ENCODE measurements at regions not wholly inside any gene's neighbourhood (a gene's known extent, or its start where the extent isn't known, plus 50 kb on each side); places are given as distances from the start of the nearest gene placed in this dataset.
"Not testable (repeated sequence)": the region's sequence is repeated elsewhere in the genome, so short reads cannot be mapped to it uniquely, and the experiment has no call there.

DNA sequence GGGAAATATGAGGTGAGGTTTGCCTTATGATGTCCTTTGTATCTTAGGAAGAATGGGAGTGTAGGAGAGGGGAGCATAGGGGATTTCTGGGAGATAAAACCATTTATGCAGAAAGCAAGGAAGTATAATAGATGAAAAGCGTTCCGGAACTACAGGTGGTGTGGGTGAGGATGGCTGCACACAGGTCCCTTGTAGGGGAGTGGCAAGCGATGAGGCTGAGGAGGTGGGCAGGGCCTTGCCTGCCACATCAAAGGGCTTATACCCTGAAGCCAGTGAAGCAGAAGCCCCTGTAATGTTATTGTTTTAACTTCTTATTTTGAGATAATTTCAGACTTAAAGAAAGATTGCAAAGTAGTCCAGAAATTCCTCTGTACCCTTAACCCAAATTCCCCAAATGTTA, 107.3 kb upstream of the IKBKE start:
- not testable (repeated sequence) for DNase-seq (ENCODE audit: low spot score)

GRCh38 chr1:206365271-206365670, 105.0 kb upstream of the IKBKE start:
- not testable (repeated sequence) for DNase-seq (ENCODE audit: low spot score)

DNA sequence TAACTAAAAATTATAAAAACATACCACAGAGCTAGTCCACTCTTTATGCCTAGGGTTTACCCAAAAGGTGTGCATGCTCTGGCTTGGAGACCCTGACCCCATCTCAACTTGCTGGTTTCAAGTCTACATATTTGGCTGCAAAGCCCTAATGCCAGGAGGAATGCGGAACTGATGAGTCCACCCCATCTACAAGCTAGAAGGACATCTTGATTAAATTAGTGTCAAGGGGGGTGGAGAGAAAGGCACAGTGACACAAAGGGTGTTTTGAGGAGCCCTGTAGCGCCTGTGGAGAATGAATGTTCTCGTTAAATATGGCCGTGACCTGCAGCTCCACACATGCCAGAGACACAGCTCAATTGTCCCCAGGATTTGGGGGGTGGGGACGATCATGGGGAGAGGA, 104.1 kb upstream of the IKBKE start:
- not testable (repeated sequence) for DNase-seq (ENCODE audit: low spot score)

GRCh38 chr1:206366772-206367171, 103.5 kb upstream of the IKBKE start:
- DNase-seq (ENCODE audit: low spot score), result not testable (repeated sequence)

- not testable (repeated sequence) for DNase-seq (ENCODE audit: low spot score)
Observed at GRCh38 chr1:206367955-206368622, 102.2 kb upstream of the IKBKE start.

DNA sequence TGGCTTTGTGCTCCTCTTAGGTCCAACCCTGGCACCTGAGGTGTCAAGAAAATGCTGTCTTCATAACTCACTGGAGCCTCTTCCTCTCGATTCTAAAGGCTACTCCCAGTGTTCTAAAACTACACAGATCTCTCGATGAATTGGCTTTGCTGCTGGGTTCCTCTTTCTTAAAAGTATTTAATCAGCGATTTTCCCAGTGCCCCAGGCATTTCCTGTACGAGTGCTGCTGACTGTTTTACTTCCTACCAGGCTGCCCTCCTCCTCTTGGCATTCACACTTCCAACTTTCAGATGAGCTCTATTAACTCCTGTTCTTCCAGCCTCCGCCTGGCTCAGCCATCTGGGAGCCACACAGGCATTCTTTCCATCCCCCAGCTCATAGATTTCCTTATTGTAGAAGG, 95.6 kb upstream of the IKBKE start:
- not testable (repeated sequence) for DNase-seq (ENCODE audit: low spot score)

- DNase-seq (ENCODE audit: low spot score), result not testable (repeated sequence)
Observed at GRCh38 chr1:206375552-206375951, 94.7 kb upstream of the IKBKE start.

DNA sequence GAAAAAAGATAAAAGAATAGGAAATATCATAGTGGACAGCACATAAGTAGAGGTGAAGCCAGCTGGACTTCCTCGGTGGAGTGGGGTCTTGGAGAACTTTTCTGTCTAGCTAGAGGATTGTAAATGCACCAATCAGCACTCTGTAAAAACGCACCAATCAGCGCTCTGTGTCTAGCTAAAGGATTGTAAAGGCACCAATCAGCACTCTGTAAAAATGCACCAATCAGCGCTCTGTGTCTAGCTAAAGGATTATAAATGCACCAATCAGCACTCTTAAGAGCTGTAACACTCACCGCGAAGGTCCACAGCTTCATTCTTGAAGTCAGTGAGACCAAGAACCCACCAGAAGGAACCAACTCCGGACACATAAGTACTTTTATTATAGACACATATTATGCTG, 91.8 kb upstream of the IKBKE start:
- DNase-seq (ENCODE audit: low spot score), result not testable (repeated sequence)

- DNase-seq (ENCODE audit: low spot score), result not testable (repeated sequence)
Observed at GRCh38 chr1:206379245-206379644, 91.0 kb upstream of the IKBKE start.

DNA sequence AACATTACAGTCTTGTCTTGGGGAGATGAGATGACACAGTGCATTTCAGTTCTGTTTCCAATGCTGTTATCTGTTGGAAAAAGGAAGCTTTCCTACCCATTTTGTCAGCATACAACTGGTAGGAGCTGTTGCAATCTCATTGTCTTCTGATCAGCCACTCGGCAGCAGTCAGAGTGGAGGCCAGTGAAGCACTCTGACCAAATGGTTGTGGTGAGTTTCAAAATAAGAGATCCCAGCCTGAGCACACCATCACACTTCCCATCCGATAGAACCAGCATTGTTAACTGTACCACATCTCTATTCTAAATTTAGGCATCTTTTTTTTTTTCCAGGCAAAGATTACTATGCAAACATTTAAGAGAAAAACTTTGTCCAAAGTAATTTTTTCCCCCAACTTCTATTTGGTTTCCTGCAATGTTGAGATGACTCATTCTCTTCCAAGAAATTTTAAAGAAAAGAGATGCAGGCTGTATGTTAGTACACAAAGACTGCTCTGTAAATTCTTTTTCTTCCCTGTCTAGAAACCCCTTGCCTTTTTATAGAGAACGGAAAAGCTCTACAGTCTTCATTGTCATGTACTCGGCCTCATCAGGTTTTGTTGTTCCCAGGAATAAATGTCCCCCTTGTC, 90.0 kb upstream of the IKBKE start:
- peak; percentile 6 for DNase-seq (ENCODE audit: low spot score)

GRCh38 chr1:206380791-206381610, 89.3 kb upstream of the IKBKE start:
- DNase-seq (ENCODE audit: low spot score), result peak; percentile 22

DNA sequence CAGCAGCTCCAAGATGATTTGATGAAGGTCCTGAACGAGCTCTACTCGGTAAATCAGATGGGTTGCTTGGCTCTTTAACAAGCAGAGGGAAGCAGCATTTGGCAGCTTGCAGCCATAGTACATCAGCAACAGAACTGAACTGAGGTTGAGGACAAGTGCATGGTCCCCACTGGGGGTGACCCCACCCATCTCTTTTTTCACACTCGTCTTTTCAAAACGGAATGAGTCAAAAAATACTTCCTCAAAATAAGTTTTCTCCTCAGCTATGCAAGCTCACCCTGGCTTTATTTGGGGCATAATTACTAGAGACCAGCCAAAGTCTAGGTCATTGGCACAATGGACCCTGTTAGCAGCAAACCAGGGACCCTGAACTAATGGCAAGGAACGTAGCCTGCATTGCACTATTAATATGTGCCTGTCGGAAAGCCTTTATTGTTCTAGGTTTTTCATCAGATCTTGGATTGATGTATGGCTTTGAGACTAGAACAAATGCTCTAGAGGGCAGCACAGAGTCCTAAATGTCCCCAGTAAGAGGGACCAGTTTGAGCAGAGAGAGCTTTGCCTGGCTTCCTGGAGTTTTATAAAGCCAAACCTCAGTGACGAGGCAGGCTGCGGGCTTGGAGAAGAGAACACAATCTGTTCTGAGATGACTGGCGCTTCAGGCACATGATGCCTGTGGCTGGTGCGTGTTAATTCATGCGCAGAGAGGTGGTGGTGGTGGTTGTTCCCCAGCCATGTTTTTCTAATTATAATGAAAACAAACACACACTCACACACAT, 86.1 kb upstream of the IKBKE start:
- peak; percentile 18 for DNase-seq (ENCODE audit: low spot score)

GRCh38 chr1:206384891-206385290, 85.4 kb upstream of the IKBKE start:
- not testable (repeated sequence) for DNase-seq (ENCODE audit: low spot score)

DNA sequence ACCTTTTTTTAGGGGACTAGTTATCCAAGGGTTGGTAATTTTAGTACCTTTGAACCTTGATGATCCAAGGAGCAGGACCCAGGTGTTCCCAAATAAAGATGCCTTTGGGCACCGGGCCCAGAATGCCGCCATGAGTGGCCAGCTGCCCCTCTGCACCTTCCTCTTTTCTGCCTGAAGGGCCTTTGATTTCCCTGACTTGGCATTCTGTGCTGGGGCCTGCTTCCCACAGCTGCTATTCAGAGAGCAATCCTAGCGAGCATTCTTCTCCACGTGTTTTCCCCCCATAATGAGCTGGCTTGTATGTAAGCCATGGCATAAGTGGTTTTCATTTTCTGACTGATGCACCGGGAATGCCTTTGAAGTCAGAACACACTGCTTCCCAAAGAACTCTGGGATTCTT, 82.6 kb upstream of the IKBKE start:
- not testable (repeated sequence) for DNase-seq (ENCODE audit: low spot score)

- DNase-seq (ENCODE audit: low spot score), result not testable (repeated sequence)
Observed at GRCh38 chr1:206391903-206392302, 78.4 kb upstream of the IKBKE start.

DNA sequence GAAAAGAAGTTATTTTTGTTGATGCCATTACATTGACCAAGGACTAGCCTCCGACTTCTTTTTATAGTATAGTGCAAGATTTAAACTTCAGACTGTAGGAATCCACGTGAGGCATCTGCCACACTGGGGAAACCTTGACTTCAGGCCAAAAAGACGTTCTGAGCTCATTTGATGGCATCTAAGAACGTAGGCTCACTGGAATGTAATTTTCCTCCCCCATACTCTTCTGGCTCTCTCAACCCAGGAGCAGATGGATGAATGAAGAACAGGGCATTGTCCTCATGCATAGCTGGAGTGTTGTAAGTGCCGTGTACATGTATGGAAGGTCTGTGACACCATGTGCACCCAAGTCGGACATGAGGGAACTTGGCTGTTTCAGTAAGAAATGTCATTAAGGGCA, 72.8 kb upstream of the IKBKE start:
- DNase-seq (ENCODE audit: low spot score), result not testable (repeated sequence)

DNA sequence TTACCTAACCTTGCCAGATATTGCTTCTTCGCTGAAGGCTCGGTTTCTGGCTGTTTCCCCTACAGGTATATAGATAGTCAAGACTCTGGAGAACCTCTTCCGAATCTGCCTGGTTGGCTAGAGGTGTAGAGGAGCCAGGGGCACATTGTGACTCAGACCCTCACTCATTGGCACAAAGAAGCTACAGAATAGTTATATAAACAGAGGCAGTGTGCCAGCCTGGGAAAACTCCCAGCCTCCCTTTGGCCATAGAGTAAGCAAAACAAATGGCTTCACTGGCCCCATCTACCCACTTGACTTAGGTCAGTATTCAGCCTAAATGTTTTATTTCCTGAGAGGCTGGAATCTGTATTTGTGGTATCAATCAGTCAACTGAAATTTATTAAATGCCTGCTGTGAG, 72.0 kb upstream of the IKBKE start:
- not testable (repeated sequence) for DNase-seq (ENCODE audit: low spot score)

- not testable (repeated sequence) for DNase-seq (ENCODE audit: low spot score)
Observed at GRCh38 chr1:206403612-206404307, 66.5 kb upstream of the IKBKE start.

- DNase-seq (ENCODE audit: low spot score), result not testable (repeated sequence)
Observed at GRCh38 chr1:206404309-206405027, 65.8 kb upstream of the IKBKE start.

DNA sequence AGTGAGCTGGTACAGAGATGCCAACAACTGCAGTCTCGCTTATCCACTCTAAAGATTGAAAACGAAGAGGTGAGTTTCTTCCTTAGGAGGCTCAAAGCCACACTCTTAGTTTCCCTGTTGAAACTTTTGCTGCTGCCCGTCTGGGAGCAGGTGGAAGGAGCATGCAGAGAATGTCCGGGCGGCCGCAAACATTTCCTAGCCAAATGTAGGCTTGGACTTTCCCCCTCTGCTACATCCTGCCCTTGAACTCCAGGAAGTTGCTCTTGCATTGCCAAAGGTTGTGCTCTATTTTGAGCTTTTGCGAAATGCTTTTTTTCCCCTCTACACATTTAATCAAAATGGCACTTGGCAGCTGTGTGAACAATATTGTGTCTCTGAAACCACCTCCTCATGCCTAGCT, 65.0 kb upstream of the IKBKE start:
- not testable (repeated sequence) for DNase-seq (ENCODE audit: low spot score)
